Urothelium cell line (cell line): ENCODE measurements at regions not wholly inside any gene's neighbourhood (a gene's known extent, or its start where the extent isn't known, plus 50 kb on each side); places are given as distances from the start of the nearest gene placed in this dataset.
A peak's percentile ranks its signal among the peaks of the same experiment; 100 is the strongest.

Source experiments
- DNase-seq: peaks from one replicate; pipeline ENCODE4 v3.0.0; 2011; ENCODE audit warnings: low spot score, mixed read lengths
- FAIRE-seq: peaks from 2 replicates; lab custom pipeline; 2011; peaks lifted over from hg19 to GRCh38; lab: Jason Lieb, UNC

GRCh38 chr4:4606321-4606720 lies 64.5 kb upstream of the STX18 start:
- FAIRE-seq (no peak), DNase-seq (peak; percentile 10)

- FAIRE-seq (no peak), DNase-seq (no peak)
These were observed 64.0 kb upstream of the STX18 start for GRCh38 chr4:4605849-4606248.

GRCh38 chr4:4603592-4603991 lies 61.7 kb upstream of the STX18 start:
- FAIRE-seq (no peak), DNase-seq (no peak)

- FAIRE-seq: no peak
These were observed 61.2 kb upstream of the STX18 start for GRCh38 chr4:4603067-4603466.

GRCh38 chr4:4602468-4602867 lies 60.6 kb upstream of the STX18 start:
- FAIRE-seq (no peak), DNase-seq (no peak)

More at GRCh38 chr4:4603067-4603466, 61.2 kb upstream of the STX18 start:
- no peak for DNase-seq

- DNase-seq (no peak), FAIRE-seq (no peak)
These were observed 60.0 kb upstream of the STX18 start for GRCh38 chr4:4601803-4602369.

DNA sequence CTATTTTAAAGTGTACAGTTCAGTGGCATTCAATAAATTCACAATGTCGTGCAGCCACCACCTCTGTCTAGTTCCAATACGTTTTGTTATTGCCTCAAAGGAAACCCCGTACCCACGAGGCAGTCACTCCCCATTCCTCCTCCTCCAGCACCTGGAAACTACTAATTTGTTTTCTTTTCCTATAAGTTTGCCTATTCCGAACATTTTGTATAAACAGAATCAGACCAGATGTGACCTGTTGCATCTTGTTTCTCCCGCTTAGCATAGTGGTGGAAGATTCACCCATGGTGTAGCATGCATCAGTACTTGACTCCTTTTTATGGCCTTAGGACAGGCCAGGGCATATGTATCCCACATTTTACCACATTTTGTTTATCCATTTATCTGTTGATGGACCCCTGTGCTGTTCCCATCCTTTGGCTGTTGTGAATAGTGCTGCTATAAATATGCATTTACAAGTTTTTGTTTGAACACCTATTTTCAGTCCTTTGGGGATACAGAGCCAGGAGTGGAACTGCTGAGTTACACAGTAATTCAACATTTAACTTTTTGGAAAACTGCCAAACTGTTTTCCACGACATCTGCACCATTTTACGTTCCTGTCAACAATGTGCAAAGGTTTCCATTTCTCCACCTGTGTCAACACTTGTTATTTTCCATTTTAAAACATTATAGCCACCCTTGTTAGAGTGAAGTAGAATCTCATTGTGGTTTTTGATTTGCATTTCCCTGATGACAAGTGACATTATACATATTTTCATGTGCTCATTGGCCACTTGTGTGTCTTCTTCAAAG lies 57.8 kb upstream of the STX18 start:
- FAIRE-seq: no peak
- DNase-seq: no peak

DNA sequence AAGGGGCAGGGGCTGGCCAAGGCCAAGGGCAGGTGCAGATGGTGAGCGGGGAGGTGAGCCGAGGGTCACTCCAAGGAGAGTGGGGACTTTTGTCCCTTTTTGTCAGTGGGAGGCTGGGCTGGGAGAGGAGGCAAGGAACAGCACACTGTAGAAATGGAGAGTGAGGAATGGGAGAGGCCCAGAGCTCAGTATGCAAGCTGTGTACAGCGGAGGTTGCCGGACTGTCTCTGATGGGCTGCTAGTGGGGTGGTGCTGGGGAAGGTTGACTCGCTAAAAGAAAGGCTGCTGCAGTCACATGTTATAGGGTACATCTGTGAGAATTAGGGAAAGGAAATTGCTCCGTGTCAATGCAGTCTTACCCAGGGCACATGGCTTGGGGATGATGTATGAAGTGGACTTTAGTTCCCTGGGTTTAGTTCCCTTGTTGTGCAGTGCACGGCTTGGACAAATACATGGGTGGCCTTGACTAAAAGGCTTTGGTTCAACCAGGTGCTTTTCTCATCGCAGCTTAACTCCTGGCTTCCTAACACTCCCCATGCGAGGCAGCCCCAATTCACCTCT lies 57.1 kb upstream of the STX18 start:
- FAIRE-seq (no peak), DNase-seq (no peak)

DNA sequence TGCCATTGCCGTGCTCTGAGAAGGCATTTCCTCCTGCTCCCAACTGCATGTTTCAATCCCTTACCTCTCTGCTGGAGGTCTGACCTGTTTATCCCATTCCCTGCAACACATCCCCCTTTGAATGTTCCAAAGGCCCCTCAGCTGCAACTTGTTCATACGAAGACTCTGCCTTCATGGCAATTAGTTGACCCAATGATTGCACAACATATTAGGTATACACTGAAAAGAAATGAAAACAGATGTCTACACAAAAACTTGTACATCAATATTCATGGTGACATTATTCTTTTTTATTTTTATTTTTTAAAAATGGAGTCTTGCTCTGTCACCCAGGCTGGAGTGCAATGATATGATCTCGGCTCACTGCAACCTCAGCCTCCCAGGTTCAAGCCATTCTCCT lies 54.9 kb upstream of the STX18 start:
- no peak for DNase-seq
- no peak for FAIRE-seq

- FAIRE-seq: no peak
- no peak for DNase-seq
These were observed 53.4 kb upstream of the STX18 start for GRCh38 chr4:4595252-4595651.

- DNase-seq (no peak), FAIRE-seq (no peak)
These were observed 52.6 kb upstream of the STX18 start for GRCh38 chr4:4594285-4594920.

- DNase-seq (no peak), FAIRE-seq (no peak)
These were observed 51.9 kb upstream of the STX18 start for GRCh38 chr4:4593596-4594284.

GRCh38 chr4:4592414-4592813 lies 50.6 kb upstream of the STX18 start:
- no peak for FAIRE-seq
- no peak for DNase-seq
